GM23248 (cell line): ENCODE measurements at regions not wholly inside any gene's neighbourhood (a gene's known extent, or its start where the extent isn't known, plus 50 kb on each side); places are given as distances from the start of the nearest gene placed in this dataset.
A peak's percentile ranks its signal among the peaks of the same experiment; 100 is the strongest.

ENCODE experiments used
- DNase-seq: peaks from one replicate; pipeline ENCODE4 v3.0.0-alpha.2; 2015
- H2AFZ ChIP-seq: fragments of 200-600 bp; sonication (generic); 2 replicates; pipeline ENCODE4 v1.6.1; 2016; ENCODE audit warnings: antibody characterized with exemption
- H3F3A ChIP-seq: fragments of 200-600 bp; sonication (generic); 2 replicates; pipeline ENCODE4 v1.6.1; 2016; ENCODE audit warnings: mild to moderate bottlenecking, antibody characterized with exemption, mixed run types; ENCODE audit not compliant: insufficient read depth
- H3K27ac ChIP-seq: fragments of 200-600 bp; sonication (generic); 2 replicates; pipeline ENCODE4 v1.5.1; 2016; ENCODE audit warnings: mild to moderate bottlenecking
- H3K27me3 ChIP-seq: fragments of 200-600 bp; sonication (generic); replicated peaks from 2 replicates; pipeline ENCODE4 v1.6.1; 2016; ENCODE audit warnings: mild to moderate bottlenecking; ENCODE audit not compliant: insufficient read depth
- H3K36me3 ChIP-seq: fragments of 200-600 bp; sonication (generic); 2 replicates; pipeline ENCODE4 v1.6.1; 2016; ENCODE audit warnings: low read depth, mild to moderate bottlenecking
- H3K4me1 ChIP-seq: fragments of 200-600 bp; sonication (generic); 2 replicates; pipeline ENCODE4 v1.6.1; 2016; ENCODE audit warnings: mild to moderate bottlenecking; ENCODE audit not compliant: insufficient read depth
- H3K4me2 ChIP-seq: fragments of 200-600 bp; sonication (generic); one replicate; pipeline ENCODE4 v1.6.1; 2016; ENCODE audit warnings: mild to moderate bottlenecking; ENCODE audit not compliant: unreplicated experiment
- H3K4me3 ChIP-seq: fragments of 200-600 bp; sonication (generic); 2 replicates; pipeline ENCODE4 v1.5.1; 2016; ENCODE audit warnings: mild to moderate bottlenecking
- H3K79me2 ChIP-seq: fragments of 200-600 bp; sonication (generic); 2 replicates; pipeline ENCODE4 v1.6.1; 2016; ENCODE audit warnings: mild to moderate bottlenecking; ENCODE audit not compliant: insufficient read depth
- H3K9ac ChIP-seq: fragments of 200-600 bp; sonication (generic); 2 replicates; pipeline ENCODE4 v1.6.1; 2016; ENCODE audit warnings: mild to moderate bottlenecking
- H3K9me2 ChIP-seq: fragments of 200-600 bp; sonication (generic); 2 replicates; pipeline ENCODE4 v1.6.1; 2016; ENCODE audit warnings: mixed run types, mild to moderate bottlenecking, moderate library complexity; ENCODE audit not compliant: insufficient read depth
- H3K9me3 ChIP-seq: fragments of 200-600 bp; sonication (generic); one replicate; pipeline ENCODE4 v1.6.1; 2017; ENCODE audit warnings: low read depth
- H4K20me1 ChIP-seq: fragments of 200-600 bp; sonication (generic); 2 replicates; pipeline ENCODE4 v1.6.0; 2016; ENCODE audit not compliant: insufficient read depth
- EZH2 ChIP-seq: fragments of 200-600 bp; sonication (generic); IDR thresholded peaks from 2 replicates; pipeline ENCODE4 v1.6.1; 2018; ENCODE audit warnings: antibody characterized with exemption, mild to moderate bottlenecking; ENCODE audit not compliant: insufficient read depth, poor library complexity, severe bottlenecking
- EZH2phosphoT487 ChIP-seq: fragments of 200-600 bp; sonication (generic); IDR thresholded peaks from 2 replicates; pipeline ENCODE4 v1.6.1; 2018; ENCODE audit warnings: antibody characterized with exemption, moderate library complexity, mild to moderate bottlenecking, low read depth; ENCODE audit not compliant: insufficient read depth
- WGBS, 2 experiments: methylation state at CpG; one replicate each; pipeline ENCODE4 v1.1.6; 2015 to 2017; ENCODE audit warnings: low lambda C conversion rate in 2 of 2, low coverage in 1 of 2; ENCODE audit errors: missing lambda C conversion rate in 2 of 2; 5-methylcytosine and 5-hydroxymethylcytosine counted together
- in situ Hi-C: fragments of 300-500 bp; cut with MboI; formaldehyde crosslinking; loops from 2 replicates; pipeline ENCODE4 v1.15.0; 2020

GRCh38 chr10:22849077-22849805 is 78.6 kb upstream of the ARMC3 start:
- whole genome bisulfite sequencing, 2 experiments = 23 to 28% methylated on average over 12 of the region's 12 CpGs
- 0 out of 2 replicates have a peak overlapping the region, but pooled peaks have one; percentile 20 for H3K27ac ChIP-seq
- peak overlapping the region; percentile 76 for H3K4me2 ChIP-seq
- TF ChIP-seq EZH2 (no peak), EZH2phosphoT487 (no peak)
- no peaks in the 10 kb centered on the region for H3K79me2 ChIP-seq
- no peaks in the 10 kb centered on the region for H3K36me3 ChIP-seq
- no peaks in the 10 kb centered on the region for H4K20me1 ChIP-seq
- DNase-seq = peak; percentile 72
- in situ Hi-C loops = no loop called here
- peak overlapping the region; percentile 62 for H3K4me3 ChIP-seq
- no peaks in the 10 kb centered on the region for H3K9me2 ChIP-seq
- no peaks in the 10 kb centered on the region for H3K27me3 ChIP-seq
- H3F3A ChIP-seq = no peaks in the 10 kb centered on the region
- H2AFZ ChIP-seq = peak overlapping the region; percentile 92
- H3K9me3 ChIP-seq = no peaks in the 10 kb centered on the region
- peak overlapping the region; percentile 56 for H3K9ac ChIP-seq
- H3K4me1 ChIP-seq = no peaks in the 10 kb centered on the region

- Histone ChIP-seq H3K27me3 (no peaks in the 10 kb centered on the region), H3K9me3 (no peaks in the 10 kb centered on the region), H3F3A (no peaks in the 10 kb centered on the region), H4K20me1 (no peaks in the 10 kb centered on the region), H3K9me2 (no peaks in the 10 kb centered on the region), H3K4me1 (no peaks in the 10 kb centered on the region), H3K79me2 (no peaks in the 10 kb centered on the region), H3K9ac (no peak overlapping the region), H3K27ac (no peak overlapping the region), H2AFZ (0 out of 2 replicates have a peak overlapping the region, but pooled peaks have one; percentile 92), H3K4me2 (no peak overlapping the region), H3K36me3 (no peaks in the 10 kb centered on the region), H3K4me3 (no peak overlapping the region)
- in situ Hi-C loops = no loop called here
- no peak for TF ChIP-seq EZH2phosphoT487
- no peak for TF ChIP-seq EZH2
- WGBS, 2 experiments = 85 to 93% methylated on average over 4 of the region's 4 CpGs
- DNase-seq = no peak
Measured at GRCh38 chr10:22848509-22848908, 79.3 kb upstream of the ARMC3 start.

DNA sequence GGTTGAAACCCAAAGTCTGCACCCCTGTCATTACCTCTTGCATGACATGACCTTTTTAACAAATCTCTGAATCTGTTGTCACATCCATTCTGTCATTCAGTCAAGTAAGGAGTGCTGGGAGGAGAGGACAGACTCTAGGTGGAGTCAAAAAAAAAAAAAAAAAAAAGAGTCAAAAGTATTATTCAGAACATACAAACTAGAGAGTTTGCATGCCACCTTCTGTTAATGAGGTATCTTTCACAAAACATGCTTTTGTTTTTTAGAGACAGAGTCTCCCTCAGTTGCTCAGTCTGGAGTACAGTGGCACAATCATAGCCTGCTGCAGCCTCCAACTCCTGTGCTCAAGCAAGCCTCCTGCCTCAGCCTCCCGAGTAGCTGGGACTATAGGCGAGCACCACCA is 81.6 kb upstream of the ARMC3 start:
- Histone ChIP-seq H3K4me1 (no peaks in the 10 kb centered on the region), H4K20me1 (no peaks in the 10 kb centered on the region), H3K27me3 (no peaks in the 10 kb centered on the region), H3K9me2 (no peaks in the 10 kb centered on the region), H3K27ac (no peak overlapping the region), H3F3A (no peaks in the 10 kb centered on the region), H3K79me2 (no peaks in the 10 kb centered on the region), H3K36me3 (no peaks in the 10 kb centered on the region), H2AFZ (no peak overlapping the region), H3K4me2 (no peak overlapping the region), H3K9me3 (no peaks in the 10 kb centered on the region), H3K9ac (no peak overlapping the region), H3K4me3 (no peak overlapping the region)
- in situ Hi-C loops = no loop called here
- no peak for DNase-seq
- 79 to 84% methylated on average over 2 of the region's 2 CpGs for WGBS, 2 experiments
- TF ChIP-seq EZH2 (no peak), EZH2phosphoT487 (no peak)

DNA sequence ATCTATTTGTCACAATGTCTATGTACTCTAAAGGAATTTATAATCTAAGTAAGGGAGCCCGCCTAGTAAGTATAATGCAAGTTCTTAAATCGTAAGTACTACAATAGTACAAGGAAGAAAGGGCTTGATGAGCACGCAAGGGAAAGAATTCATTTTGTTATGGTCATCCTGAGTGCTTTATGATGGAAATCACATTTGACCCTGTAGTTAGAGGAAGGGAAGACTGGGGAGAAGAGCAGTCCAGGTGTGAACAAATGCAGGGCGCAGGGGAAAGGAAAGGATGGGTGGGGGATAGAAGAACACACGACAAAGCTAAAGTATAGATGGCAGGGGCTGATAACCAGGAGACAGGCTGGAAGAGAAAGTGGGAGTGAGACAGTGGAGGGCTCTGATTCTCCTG is 88.2 kb upstream of the ARMC3 start:
- Histone ChIP-seq H3K79me2 (no peaks in the 10 kb centered on the region), H3K4me2 (no peak overlapping the region), H3K27me3 (no peaks in the 10 kb centered on the region), H4K20me1 (no peaks in the 10 kb centered on the region), H3K9me2 (no peaks in the 10 kb centered on the region), H3K9ac (no peak overlapping the region), H3K27ac (no peak overlapping the region), H3K4me3 (no peak overlapping the region), H2AFZ (no peak overlapping the region), H3F3A (no peaks in the 10 kb centered on the region), H3K4me1 (no peaks in the 10 kb centered on the region), H3K9me3 (no peaks in the 10 kb centered on the region), H3K36me3 (no peaks in the 10 kb centered on the region)
- in situ Hi-C loops = no loop called here
- TF ChIP-seq EZH2phosphoT487 = no peak
- TF ChIP-seq EZH2 = no peak
- WGBS, 2 experiments = 74 to 78% methylated on average over 5 of the region's 5 CpGs
- no peak for DNase-seq
